Thyroid gland (tissue), 4 donors: ENCODE measurements at regions not wholly inside any gene's neighbourhood (a gene's known extent, or its start where the extent isn't known, plus 50 kb on each side); places are given as distances from the start of the nearest gene placed in this dataset.

Experiments used
- CTCF ChIP-seq, 6 experiments: fragments of 200-600 bp in 3 of 6; fragments of 450-650 bp in 3 of 6; sonication (generic) in 3 of 6; IDR thresholded peaks; one replicate each; pipeline ENCODE4 v1.5.1; 2016 to 2019; ENCODE audit warnings: antibody characterized with exemption in 6 of 6, mild to moderate bottlenecking in 2 of 6, inconsistent platforms in 1 of 6, moderate library complexity in 1 of 6
- POLR2A ChIP-seq, 2 donors: fragments of 450-650 bp; IDR thresholded peaks; one replicate each; pipeline ENCODE4 v1.6.1; 2017; ENCODE audit warnings: antibody characterized with exemption in 2 of 2, mild to moderate bottlenecking in 2 of 2, moderate library complexity in 1 of 2

GRCh38 chr13:42474954-42475353 is 99.0 kb upstream of the TNFSF11 start:
- TF ChIP-seq CTCF (IDR thresholded peaks at IDR 0.05): no peak
- no peak for TF ChIP-seq POLR2A (IDR thresholded peaks at IDR 0.05)
